ENCODE measurements at regions not wholly inside any gene's neighbourhood (a gene's known extent, or its start where the extent isn't known, plus 50 kb on each side); places are given as distances from the start of the nearest gene placed in this dataset.

DNA sequence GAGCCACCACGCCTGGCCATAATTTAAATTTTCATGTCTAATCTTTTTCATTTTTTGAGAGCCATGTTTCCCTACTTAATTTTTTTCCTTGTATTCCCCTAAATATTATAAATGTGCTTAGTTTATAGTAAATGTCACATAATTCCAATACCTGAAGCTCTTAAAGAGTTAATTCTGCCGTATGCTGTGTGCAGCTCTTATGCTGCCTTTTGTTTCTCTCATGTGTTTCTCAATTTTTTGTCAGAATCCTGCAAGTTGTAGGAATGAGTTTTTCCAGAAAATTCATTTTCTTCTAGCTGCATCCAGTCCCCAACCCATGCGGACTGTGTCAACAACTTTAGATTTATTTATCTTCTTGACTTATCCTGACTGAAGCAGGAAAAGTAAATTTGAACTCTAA, 90.9 kb upstream of the ROBO2 start:
- TF ChIP-seq CTCF (IDR thresholded peaks at IDR 0.05) (no peak), EZH2phosphoT487 (IDR thresholded peaks at IDR 0.05) (no peak), EZH2 (IDR thresholded peaks at IDR 0.05) (no peak)
